Bronchial epithelial cell (primary cell): ENCODE measurements at regions not wholly inside any gene's neighbourhood (a gene's known extent, or its start where the extent isn't known, plus 50 kb on each side); places are given as distances from the start of the nearest gene placed in this dataset.
"Not testable (repeated sequence)": the region's sequence is repeated elsewhere in the genome, so short reads cannot be mapped to it uniquely, and the experiment has no call there.

Experiments
- DNase-seq: peaks from one replicate; pipeline ENCODE4 v3.0.0-alpha.2; 2010; ENCODE audit warnings: low read depth
- FAIRE-seq: peaks from 2 replicates; lab custom pipeline; 2011; peaks lifted over from hg19 to GRCh38; lab: Jason Lieb, UNC
- H3K27me3 ChIP-seq: 2 replicates; pipeline ENCODE4 v1.5.1; 2011; ENCODE audit warnings: low read length; ENCODE audit not compliant: control insufficient read depth, insufficient read depth
- H3K36me3 ChIP-seq: 2 replicates; pipeline ENCODE4 v1.5.1; 2011; ENCODE audit warnings: low read length; ENCODE audit not compliant: control insufficient read depth, insufficient read depth
- H3K4me3 ChIP-seq: 2 replicates; pipeline ENCODE4 v1.5.1; 2011; ENCODE audit warnings: mild to moderate bottlenecking, low read depth, low read length, control low read depth
- CTCF ChIP-seq: IDR thresholded peaks from 2 replicates; pipeline ENCODE4 v1.5.1; 2011; ENCODE audit warnings: mild to moderate bottlenecking, moderate library complexity, low read length, control low read depth, inconsistent platforms; ENCODE audit not compliant: insufficient read depth, severe bottlenecking

DNA sequence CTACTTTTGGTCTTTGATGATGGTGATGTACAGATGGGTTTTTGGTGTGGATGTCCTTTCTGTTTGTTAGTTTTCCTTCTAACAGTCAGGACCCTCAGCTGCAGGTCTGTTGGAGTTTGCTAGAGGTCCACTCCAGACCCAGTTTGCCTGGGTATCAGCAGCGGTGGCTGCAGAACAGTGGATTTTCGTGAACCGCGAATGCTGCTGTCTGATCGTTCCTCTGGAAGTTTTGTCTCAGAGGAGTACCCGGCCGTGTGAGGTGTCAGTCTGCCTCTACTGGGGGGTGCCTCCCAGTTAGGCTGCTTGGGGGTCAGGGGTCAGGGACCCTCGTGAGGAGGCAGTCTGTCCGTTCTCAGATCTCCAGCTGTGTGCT is 56.6 kb upstream of the TNFAIP8 start:
- DNase-seq, FAIRE-seq: not testable (repeated sequence)

DNA sequence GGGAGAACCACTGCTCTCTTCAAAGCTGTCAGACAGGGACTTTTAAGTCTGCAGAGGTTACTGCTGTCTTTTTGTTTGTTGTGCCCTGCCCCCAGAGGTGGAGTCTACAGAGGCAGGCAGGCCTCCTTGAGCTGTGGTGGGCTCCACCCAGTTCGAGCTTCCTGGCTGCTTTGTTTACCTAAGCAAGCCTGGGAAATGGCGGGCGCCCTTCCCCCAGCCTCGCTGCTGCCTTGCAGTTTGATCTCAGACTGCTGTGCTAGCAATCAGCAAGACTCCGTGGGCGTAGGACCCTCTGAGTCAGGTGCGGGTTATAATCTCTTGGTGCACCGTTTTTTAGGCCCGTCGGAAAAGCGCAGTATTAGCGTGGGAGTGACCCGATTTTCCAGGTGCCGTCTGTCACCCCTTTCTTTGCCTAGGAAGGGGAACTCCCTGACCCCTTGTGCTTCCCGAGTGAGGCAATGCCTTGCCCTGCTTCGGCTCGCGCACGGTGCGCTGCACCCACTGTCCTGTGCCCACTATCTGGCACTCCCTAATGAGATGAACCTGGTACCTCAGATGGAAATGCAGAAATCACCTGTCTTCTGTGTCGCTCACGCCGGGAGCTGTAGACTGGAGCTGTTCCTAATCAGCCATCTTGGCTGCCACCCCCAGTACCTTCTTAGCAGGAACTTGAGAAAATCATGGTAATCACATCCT is 56.1 kb upstream of the TNFAIP8 start:
- not testable (repeated sequence) for FAIRE-seq, H3K27me3 ChIP-seq, H3K36me3 ChIP-seq, DNase-seq, H3K4me3 ChIP-seq

More for the DNA sequence above, 56.6 kb upstream of the TNFAIP8 start:
- not testable (repeated sequence) for H3K4me3 ChIP-seq, H3K27me3 ChIP-seq, H3K36me3 ChIP-seq

GRCh38 chr5:119300311-119300670 is 55.5 kb upstream of the TNFAIP8 start:
- no peaks in the 10 kb centered on the region for H3K36me3 ChIP-seq

GRCh38 chr5:119301210-119301609 is 54.6 kb upstream of the TNFAIP8 start:
- DNase-seq (no peak), FAIRE-seq (no peak)
- Histone ChIP-seq H3K4me3 (no peak overlapping the region), H3K27me3 (no peaks in the 10 kb centered on the region), H3K36me3 (no peaks in the 10 kb centered on the region)
- TF ChIP-seq CTCF, result no peak

More at GRCh38 chr5:119300311-119300670, 55.5 kb upstream of the TNFAIP8 start:
- H3K27me3 ChIP-seq, result no peaks in the 10 kb centered on the region
- FAIRE-seq (no peak), DNase-seq (no peak)
- no peak overlapping the region for H3K4me3 ChIP-seq
- no peak for TF ChIP-seq CTCF

GRCh38 chr5:119301906-119302305 is 53.9 kb upstream of the TNFAIP8 start:
- TF ChIP-seq CTCF, result no peak
- no peak overlapping the region for H3K4me3 ChIP-seq
- no peaks in the 10 kb centered on the region for H3K27me3 ChIP-seq
- DNase-seq, result peak; percentile 35
- FAIRE-seq, result no peak
- H3K36me3 ChIP-seq, result no peaks in the 10 kb centered on the region

DNA sequence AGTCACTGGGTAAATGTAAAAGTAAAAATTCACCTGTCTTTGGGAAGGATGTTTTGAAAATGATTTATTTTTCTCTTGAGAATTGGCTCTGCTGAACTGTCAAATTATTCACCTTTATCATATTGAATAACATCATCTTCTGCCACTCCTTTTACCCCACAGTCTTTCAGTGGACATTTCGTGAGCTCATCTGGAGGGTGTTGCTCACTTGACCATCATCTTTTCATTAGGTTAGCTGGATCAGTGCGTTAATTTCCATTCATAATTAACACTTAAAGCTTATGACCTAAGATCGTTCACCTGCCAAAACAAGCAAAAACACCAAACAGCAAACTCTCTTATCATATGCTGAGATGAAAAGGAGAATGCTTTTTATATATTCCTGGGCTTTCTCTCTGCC is 53.4 kb upstream of the TNFAIP8 start:
- Histone ChIP-seq H3K36me3 (no peaks in the 10 kb centered on the region), H3K27me3 (no peaks in the 10 kb centered on the region), H3K4me3 (no peak overlapping the region)
- FAIRE-seq (no peak), DNase-seq (no peak)
- TF ChIP-seq CTCF, result no peak
